Type B pancreatic cell (in vitro differentiated cells): ENCODE measurements at regions not wholly inside any gene's neighbourhood (a gene's known extent, or its start where the extent isn't known, plus 50 kb on each side); places are given as distances from the start of the nearest gene placed in this dataset.

Source experiments
- DNase-seq: peaks from one replicate; pipeline ENCODE4 v3.0.0; 2021; ENCODE audit warnings: mixed read lengths; ENCODE audit not compliant: unreplicated experiment; ENCODE audit errors: extremely low spot score
- H3K27ac Mint-ChIP-seq: 2 replicates; pipeline ENCODE4 v1.8.0; 2021; ENCODE audit warnings: mild to moderate bottlenecking, mixed read lengths
- H3K27me3 Mint-ChIP-seq: 2 replicates; pipeline ENCODE4 v1.8.0; 2021; ENCODE audit warnings: mixed read lengths
- H3K36me3 Mint-ChIP-seq: 2 replicates; pipeline ENCODE4 v1.8.0; 2021; ENCODE audit warnings: mixed read lengths
- H3K4me1 Mint-ChIP-seq: one replicate; pipeline ENCODE4 v1.8.0; 2021; ENCODE audit warnings: mixed read lengths; ENCODE audit not compliant: unreplicated experiment
- H3K4me3 Mint-ChIP-seq: 2 replicates; pipeline ENCODE4 v1.8.0; 2021; ENCODE audit warnings: mild to moderate bottlenecking, mixed read lengths
- H3K9me3 Mint-ChIP-seq: 2 replicates; pipeline ENCODE4 v1.8.0; 2021; ENCODE audit warnings: mixed read lengths
- TF ChIP-seq, protein P1 (sequence below): fragments of 200-600 bp; sonication (generic); conservative IDR thresholded peaks from 2 replicates; pipeline ENCODE4 v1.5.0; 2021; ENCODE audit warnings: antibody characterized with exemption, mild to moderate bottlenecking

DNA sequence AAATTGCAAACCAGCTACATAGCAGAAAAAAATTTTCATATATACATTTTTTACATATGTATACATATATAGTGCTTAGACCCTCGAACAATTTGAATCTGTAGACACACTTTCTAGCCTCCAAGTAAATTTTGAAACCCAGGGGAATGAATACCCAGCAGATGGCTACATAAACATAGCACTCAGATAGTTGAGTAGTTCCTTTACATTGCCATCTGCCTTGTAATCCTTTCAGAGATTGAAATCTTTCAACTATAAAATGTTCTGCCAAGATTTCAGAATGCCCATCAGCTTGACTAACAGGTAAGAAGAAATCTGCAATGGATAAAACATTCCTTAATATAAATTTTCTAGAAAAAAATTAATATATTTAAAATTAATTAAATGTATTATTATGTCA, 1333.5 kb upstream of the CADM2 start:
- H3K4me3 Mint-ChIP-seq, result no peak overlapping the region
- H3K9me3 Mint-ChIP-seq, result no peaks in the 10 kb centered on the region
- TF ChIP-seq, protein P1, sequence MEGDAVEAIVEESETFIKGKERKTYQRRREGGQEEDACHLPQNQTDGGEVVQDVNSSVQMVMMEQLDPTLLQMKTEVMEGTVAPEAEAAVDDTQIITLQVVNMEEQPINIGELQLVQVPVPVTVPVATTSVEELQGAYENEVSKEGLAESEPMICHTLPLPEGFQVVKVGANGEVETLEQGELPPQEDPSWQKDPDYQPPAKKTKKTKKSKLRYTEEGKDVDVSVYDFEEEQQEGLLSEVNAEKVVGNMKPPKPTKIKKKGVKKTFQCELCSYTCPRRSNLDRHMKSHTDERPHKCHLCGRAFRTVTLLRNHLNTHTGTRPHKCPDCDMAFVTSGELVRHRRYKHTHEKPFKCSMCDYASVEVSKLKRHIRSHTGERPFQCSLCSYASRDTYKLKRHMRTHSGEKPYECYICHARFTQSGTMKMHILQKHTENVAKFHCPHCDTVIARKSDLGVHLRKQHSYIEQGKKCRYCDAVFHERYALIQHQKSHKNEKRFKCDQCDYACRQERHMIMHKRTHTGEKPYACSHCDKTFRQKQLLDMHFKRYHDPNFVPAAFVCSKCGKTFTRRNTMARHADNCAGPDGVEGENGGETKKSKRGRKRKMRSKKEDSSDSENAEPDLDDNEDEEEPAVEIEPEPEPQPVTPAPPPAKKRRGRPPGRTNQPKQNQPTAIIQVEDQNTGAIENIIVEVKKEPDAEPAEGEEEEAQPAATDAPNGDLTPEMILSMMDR, result no peak
- no peak overlapping the region for H3K27ac Mint-ChIP-seq
- no peaks in the 10 kb centered on the region for H3K4me1 Mint-ChIP-seq
- H3K27me3 Mint-ChIP-seq, result no peaks in the 10 kb centered on the region
- H3K36me3 Mint-ChIP-seq, result no peaks in the 10 kb centered on the region
- DNase-seq, result no peak

DNA sequence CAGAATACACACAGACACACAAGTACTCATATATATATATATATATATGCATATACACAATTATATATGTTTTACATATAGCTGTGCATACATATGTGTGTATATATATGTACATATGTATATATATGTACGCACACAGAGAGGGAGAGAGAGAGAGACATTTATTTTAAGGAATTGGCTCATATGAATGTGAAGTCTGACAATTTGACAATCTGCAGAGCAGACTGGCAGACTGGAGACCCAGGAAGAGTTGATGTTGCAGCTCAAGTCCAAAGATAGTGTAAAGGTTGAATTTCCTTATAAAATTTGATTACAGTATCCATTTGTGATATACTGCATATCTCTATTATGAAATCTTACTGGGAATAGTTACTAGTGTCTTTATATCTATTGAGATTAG, 1330.3 kb upstream of the CADM2 start:
- H3K27me3 Mint-ChIP-seq, result no peaks in the 10 kb centered on the region

DNA sequence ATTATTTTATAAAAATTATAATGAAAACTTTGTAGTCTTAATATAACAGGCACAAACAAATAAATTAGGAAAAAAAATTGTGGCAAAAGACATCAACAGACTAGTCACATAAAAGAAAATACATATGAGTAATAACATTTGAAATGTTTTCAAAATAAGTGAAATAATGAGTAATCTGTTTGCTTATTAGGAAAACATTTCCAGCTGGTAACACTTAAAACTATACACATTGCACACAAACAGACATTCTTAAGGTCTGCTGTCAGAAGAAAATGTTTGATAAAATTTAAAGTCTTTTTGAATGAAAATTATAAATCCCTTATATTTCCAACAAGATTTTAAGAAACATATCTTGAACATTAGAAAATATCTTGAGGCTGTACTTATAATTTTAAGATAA, 1326.3 kb upstream of the CADM2 start:
- Mint-ChIP-seq H3K9me3 (peaks cover 5% of the 10 kb centered on the region), H3K4me3 (no peak overlapping the region), H3K27me3 (no peaks in the 10 kb centered on the region), H3K36me3 (peaks cover 5% of the 10 kb centered on the region), H3K27ac (no peak overlapping the region), H3K4me1 (no peaks in the 10 kb centered on the region)
- no peak for DNase-seq
- TF ChIP-seq, protein P1, result no peak

More for the DNA sequence above, 1330.3 kb upstream of the CADM2 start:
- no peak overlapping the region for H3K4me3 Mint-ChIP-seq
- H3K36me3 Mint-ChIP-seq, result no peaks in the 10 kb centered on the region
- TF ChIP-seq, protein P1, result no peak
- no peaks in the 10 kb centered on the region for H3K9me3 Mint-ChIP-seq
- H3K27ac Mint-ChIP-seq, result no peak overlapping the region
- DNase-seq, result no peak
- no peaks in the 10 kb centered on the region for H3K4me1 Mint-ChIP-seq

DNA sequence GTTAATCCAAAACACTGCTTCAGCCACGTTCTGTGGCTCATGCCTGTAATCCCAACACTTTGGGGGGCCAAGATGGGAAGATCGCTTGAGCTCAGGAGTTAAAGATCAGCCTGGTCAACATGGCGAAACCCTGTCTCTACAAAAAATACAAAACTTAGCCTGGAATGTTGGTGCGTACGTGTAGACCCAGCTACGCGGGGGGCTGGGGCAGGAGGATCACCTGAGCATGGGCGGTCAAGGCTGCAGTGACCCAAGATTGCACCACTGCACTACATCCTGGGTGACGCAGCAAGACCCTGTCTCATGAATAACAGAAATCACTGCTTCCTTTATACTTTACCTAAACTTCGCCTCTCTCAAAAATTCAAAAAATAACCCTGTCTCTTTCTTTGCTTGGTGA, 1325.0 kb upstream of the CADM2 start:
- H3K4me1 Mint-ChIP-seq, result no peaks in the 10 kb centered on the region
- H3K4me3 Mint-ChIP-seq, result no peak overlapping the region
- DNase-seq, result no peak
- TF ChIP-seq, protein P1, result no peak
- H3K27ac Mint-ChIP-seq, result no peak overlapping the region
- H3K9me3 Mint-ChIP-seq, result peaks cover 5% of the 10 kb centered on the region
- H3K36me3 Mint-ChIP-seq, result peaks cover 5% of the 10 kb centered on the region
- H3K27me3 Mint-ChIP-seq, result no peaks in the 10 kb centered on the region

DNA sequence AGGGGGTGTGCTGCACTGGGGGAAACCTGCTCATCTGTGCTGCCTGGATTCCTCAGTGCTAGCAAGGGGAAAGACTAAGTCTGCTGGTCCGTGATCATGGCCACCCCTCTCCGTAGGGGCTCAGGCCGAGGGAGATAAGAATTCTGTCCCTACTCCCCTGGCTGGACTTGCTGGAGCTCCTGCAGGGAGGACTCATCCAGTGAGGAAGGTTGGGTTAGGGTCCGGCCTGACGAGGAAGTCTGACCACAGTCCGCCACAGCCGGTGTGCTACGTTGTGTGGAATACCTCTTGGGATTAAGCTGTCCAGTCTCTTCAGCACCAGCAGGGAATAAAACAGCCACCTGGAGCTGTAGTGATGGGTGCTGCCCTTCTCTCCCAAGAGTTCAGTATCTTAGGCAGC, 1309.1 kb upstream of the CADM2 start:
- H3K9me3 Mint-ChIP-seq, result peaks cover 5% of the 10 kb centered on the region
- no peaks in the 10 kb centered on the region for H3K4me1 Mint-ChIP-seq
- no peak for DNase-seq
- no peak overlapping the region for H3K4me3 Mint-ChIP-seq
- TF ChIP-seq, protein P1, result no peak
- H3K36me3 Mint-ChIP-seq, result no peaks in the 10 kb centered on the region
- no peaks in the 10 kb centered on the region for H3K27me3 Mint-ChIP-seq
- H3K27ac Mint-ChIP-seq, result no peak overlapping the region

DNA sequence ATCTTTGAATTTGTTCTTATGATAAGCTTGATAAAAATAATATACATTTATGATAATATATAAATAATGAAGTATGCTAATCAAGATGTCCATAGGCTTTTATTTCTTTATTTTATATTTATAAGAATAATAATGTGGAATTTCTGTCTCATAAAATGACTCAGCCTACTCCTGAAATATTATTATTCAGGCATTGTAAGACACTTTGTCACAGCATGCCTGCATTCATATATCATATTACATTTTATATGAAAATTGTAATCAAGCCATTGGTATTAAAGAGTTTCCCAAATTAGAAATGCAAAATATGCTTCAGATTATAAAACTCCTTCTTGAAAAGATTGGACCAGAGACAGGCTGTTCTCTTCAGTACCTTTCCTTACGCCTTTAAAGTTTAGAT, 1303.7 kb upstream of the CADM2 start:
- no peaks in the 10 kb centered on the region for H3K27me3 Mint-ChIP-seq
- H3K27ac Mint-ChIP-seq, result no peak overlapping the region
- no peaks in the 10 kb centered on the region for H3K4me1 Mint-ChIP-seq
- H3K4me3 Mint-ChIP-seq, result no peak overlapping the region
- TF ChIP-seq, protein P1, result no peak
- H3K9me3 Mint-ChIP-seq, result no peaks in the 10 kb centered on the region
- H3K36me3 Mint-ChIP-seq, result no peaks in the 10 kb centered on the region
- DNase-seq, result no peak
